ENCODE measurements at regions not wholly inside any gene's neighbourhood (a gene's known extent, or its start where the extent isn't known, plus 50 kb on each side); places are given as distances from the start of the nearest gene placed in this dataset.
"Not testable (repeated sequence)": the region's sequence is repeated elsewhere in the genome, so short reads cannot be mapped to it uniquely, and the experiment has no call there.

- H3K27ac ChIP-seq (ENCODE audit: extremely low read depth, low read depth, low read length); CTCF ChIA-PET; H3K9me3 ChIP-seq (ENCODE audit: control insufficient read depth, insufficient read depth, low read depth, low read length); H3K36me3 ChIP-seq (ENCODE audit: control insufficient read depth in 2 of 2, insufficient read depth in 1 of 2, low read length in 2 of 2); POLR2A ChIA-PET; H3K4me3 ChIP-seq (ENCODE audit: low read depth, low read length); H3K4me1 ChIP-seq (ENCODE audit: control insufficient read depth, insufficient read depth, low read length): not testable (repeated sequence)
These were observed 1535.5 kb downstream of the KHDRBS2 start for GRCh38 chr6:60750353-60751081.

- H3K27ac ChIP-seq (ENCODE audit: extremely low read depth, low read depth, low read length); H3K9me3 ChIP-seq (ENCODE audit: control insufficient read depth, insufficient read depth, low read depth, low read length); H3K4me1 ChIP-seq (ENCODE audit: control insufficient read depth, insufficient read depth, low read length); CTCF ChIA-PET; H3K4me3 ChIP-seq (ENCODE audit: low read depth, low read length); H3K36me3 ChIP-seq (ENCODE audit: control insufficient read depth in 2 of 2, insufficient read depth in 1 of 2, low read length in 2 of 2); POLR2A ChIA-PET: not testable (repeated sequence)
These were observed 1538.1 kb downstream of the KHDRBS2 start for GRCh38 chr6:60747765-60748556.

GRCh38 chr6:60737764-60738425, 1548.1 kb downstream of the KHDRBS2 start:
- H3K9me3 ChIP-seq (ENCODE audit: control insufficient read depth, insufficient read depth, low read depth, low read length); CTCF ChIA-PET; H3K27ac ChIP-seq (ENCODE audit: extremely low read depth, low read depth, low read length); H3K4me3 ChIP-seq (ENCODE audit: low read depth, low read length); H3K36me3 ChIP-seq (ENCODE audit: control insufficient read depth in 2 of 2, insufficient read depth in 1 of 2, low read length in 2 of 2); H3K4me1 ChIP-seq (ENCODE audit: control insufficient read depth, insufficient read depth, low read length); POLR2A ChIA-PET: not testable (repeated sequence)

GRCh38 chr6:60737315-60737714, 1548.7 kb downstream of the KHDRBS2 start:
- H3K4me3 ChIP-seq (ENCODE audit: low read depth, low read length); H3K9me3 ChIP-seq (ENCODE audit: control insufficient read depth, insufficient read depth, low read depth, low read length); POLR2A ChIA-PET; CTCF ChIA-PET; H3K4me1 ChIP-seq (ENCODE audit: control insufficient read depth, insufficient read depth, low read length); H3K27ac ChIP-seq (ENCODE audit: extremely low read depth, low read depth, low read length); H3K36me3 ChIP-seq (ENCODE audit: control insufficient read depth in 2 of 2, insufficient read depth in 1 of 2, low read length in 2 of 2): not testable (repeated sequence)

GRCh38 chr6:60723935-60724334, 1562.1 kb downstream of the KHDRBS2 start:
- H3K36me3 ChIP-seq (ENCODE audit: control insufficient read depth in 2 of 2, insufficient read depth in 1 of 2, low read length in 2 of 2); POLR2A ChIA-PET; H3K27ac ChIP-seq (ENCODE audit: extremely low read depth, low read depth, low read length); H3K4me1 ChIP-seq (ENCODE audit: control insufficient read depth, insufficient read depth, low read length); H3K4me3 ChIP-seq (ENCODE audit: low read depth, low read length); H3K9me3 ChIP-seq (ENCODE audit: control insufficient read depth, insufficient read depth, low read depth, low read length); CTCF ChIA-PET: not testable (repeated sequence)

GRCh38 chr6:60695232-60695631, 1590.8 kb downstream of the KHDRBS2 start:
- H3K27ac ChIP-seq (ENCODE audit: extremely low read depth, low read depth, low read length): no peak overlapping the region
- no peaks in the 10 kb centered on the region for H3K9me3 ChIP-seq (ENCODE audit: control insufficient read depth, insufficient read depth, low read depth, low read length)
- ChIA-PET CTCF (no interaction called here), POLR2A (no interaction called here)
- H3K4me3 ChIP-seq (ENCODE audit: low read depth, low read length): no peak overlapping the region
- H3K36me3 ChIP-seq (ENCODE audit: control insufficient read depth in 2 of 2, insufficient read depth in 1 of 2, low read length in 2 of 2): no peaks in the 10 kb centered on the region
- TF ChIP-seq KLF17 (tag by site-specific recombination; IDR thresholded peaks at IDR 0.05): no peak
- TF ChIP-seq PATZ1 (tag by site-specific recombination; IDR thresholded peaks at IDR 0.05): no peak
- no peak for TF ChIP-seq ZNF248 (tag by site-specific recombination; IDR thresholded peaks at IDR 0.05)
- no peak for TF ChIP-seq ZNF10 (tag by site-specific recombination; IDR thresholded peaks at IDR 0.05)
- TF ChIP-seq PRDM4 (tag by site-specific recombination; IDR thresholded peaks at IDR 0.05): no peak
- no peaks in the 10 kb centered on the region for H3K4me1 ChIP-seq (ENCODE audit: control insufficient read depth, insufficient read depth, low read length)

Measured in HEK293 (cell line).